ENCODE measurements at regions not wholly inside any gene's neighbourhood (a gene's known extent, or its start where the extent isn't known, plus 50 kb on each side); places are given as distances from the start of the nearest gene placed in this dataset.

GRCh38 chr3:181213347-181213746 lies 223.8 kb upstream of the DNAJC19 start:
- TF ChIP-seq SETDB1 (IDR thresholded peaks at IDR 0.05; ENCODE audit: insufficient read length, low read length) = no peak
- TF ChIP-seq ZBTB49 (tag by site-specific recombination; IDR thresholded peaks at IDR 0.05; ENCODE audit: low read depth) = no peak
- TF ChIP-seq ZNF704 (tag by site-specific recombination; IDR thresholded peaks at IDR 0.05) = no peak
- no peak for TF ChIP-seq ZNF354C (tag by site-specific recombination; IDR thresholded peaks at IDR 0.05; ENCODE audit: borderline replicate concordance, low read depth)
- TF ChIP-seq ATF2 (tag by site-specific recombination; IDR thresholded peaks at IDR 0.05; ENCODE audit: low read depth) = no peak
- TF ChIP-seq CTCF (tag by site-specific recombination; IDR thresholded peaks at IDR 0.05) = no peak
- TF ChIP-seq GLIS1 (tag by site-specific recombination; IDR thresholded peaks at IDR 0.05) = no peak
- no peak for TF ChIP-seq REST (tag by site-specific recombination; IDR thresholded peaks at IDR 0.05)

Data from HEK293 (cell line).